Ovary (tissue), 7 donors: ENCODE measurements at regions not wholly inside any gene's neighbourhood (a gene's known extent, or its start where the extent isn't known, plus 50 kb on each side); places are given as distances from the start of the nearest gene placed in this dataset. TPM values are rescaled to one million over a fixed set of nuclear protein-coding genes. Genes with fewer than 3 reads are reported as not detected.

Source experiments
- DNase-seq, 5 donors: peaks; one replicate each; pipeline ENCODE4 v3.0.0-alpha.2; 2019 to 2020
- H3K27ac ChIP-seq, 2 donors: fragments of 200-600 bp; one replicate each; pipeline versions ENCODE4 v1.5.1 to v1.8.0; 2019 to 2022
- H3K27me3 ChIP-seq: fragments of 200-600 bp; one replicate; pipeline ENCODE4 v1.8.0; 2022
- H3K36me3 ChIP-seq: fragments of 200-600 bp; sonication (generic); one replicate; pipeline ENCODE4 v1.5.1; 2019
- H3K4me1 ChIP-seq: one replicate; pipeline ENCODE4 v1.8.1; 2013; ENCODE audit warnings: mild to moderate bottlenecking, moderate library complexity; ENCODE audit not compliant: insufficient read depth
- H3K4me3 ChIP-seq: fragments of 200-600 bp; sonication (generic); one replicate; pipeline ENCODE4 v1.5.1; 2017
- H3K9me3 ChIP-seq, 2 donors: fragments of 200-600 bp in 1 of 2; sonication (generic) in 1 of 2; one replicate each; pipeline versions ENCODE4 v1.5.1 to v1.8.1; 2013 to 2019; ENCODE audit warnings: mild to moderate bottlenecking in 1 of 2, moderate library complexity in 1 of 2
- CTCF ChIP-seq, 3 donors: fragments of 450-650 bp in 2 of 3; fragments of 200-600 bp in 1 of 3; IDR thresholded peaks; one replicate each; pipeline versions ENCODE4 v1.5.1 to v1.8.0; 2016 to 2022; ENCODE audit warnings: antibody characterized with exemption in 3 of 3, mild to moderate bottlenecking in 1 of 3
- EP300 ChIP-seq: sonication (generic); formaldehyde crosslinking; IDR thresholded peaks from one replicate; pipeline ENCODE4 v1.6.1; 2017; ENCODE audit warnings: antibody characterized with exemption
- POLR2A ChIP-seq: fragments of 450-650 bp; IDR thresholded peaks from one replicate; pipeline ENCODE4 v1.6.1; 2017; ENCODE audit warnings: antibody characterized with exemption, mild to moderate bottlenecking, moderate library complexity
- WGBS, 3 donors: extraction: QIAGEN DNeasy Blood & Tissue Kit in 1 of 3; methylation state at CpG; one replicate each; pipeline versions ENCODE4 v1.1.5 to v1.1.7; 2013 to 2017; 5-methylcytosine and 5-hydroxymethylcytosine counted together
- intact Hi-C, 4 donors: fragments of 100-400 bp; cut with DNase I; formaldehyde crosslinking; loops; one replicate each; pipeline versions ENCODE4 v1.11.0 to v1.15.1; 2022 to 2023
- small RNA-seq: library from RNA; depleted of rRNA; stranded (forward); fragments of <200 nt; gene quantifications from one replicate; pipeline ENCODE3, GENCODE V24; 2016
- donor health status: DM: no; HTN: no; CAD: no; lungs with moderate emphysema.
- donor health status: DM: no; HTN: no; CAD: no.
- donor health status: Bipolar disorder and iron deficiency.
- donor health status: DM: no; HTN: no; CAD: no.
- donor health status: DM: yes; HTN: yes; CAD: no.

- H3K4me3 ChIP-seq = no peak overlapping the region
- intact Hi-C loops = no loop called here
- no peak for DNase-seq
- WGBS, 3 donors = 8 to 11% (median 11%) methylated on average over 6 of the region's 6 CpGs
- no peak for TF ChIP-seq CTCF (IDR thresholded peaks at IDR 0.05)
- no peak for TF ChIP-seq EP300
- no peak for TF ChIP-seq POLR2A
- no peaks in the 10 kb centered on the region for H3K9me3 ChIP-seq
- H3K4me1 ChIP-seq = peaks cover 2% of the 10 kb centered on the region
- H3K27ac ChIP-seq = no peak overlapping the region
- no peaks in the 10 kb centered on the region for H3K36me3 ChIP-seq
- no peaks in the 10 kb centered on the region for H3K27me3 ChIP-seq
Measured at GRCh38 chr7:80277434-80278427, 143.1 kb downstream of the GNAI1 start.

Small RNAs in the stretch of these regions (small RNA-seq; reads per million reads assigned to genes)
- gene RN7SL35P (not detected), gene SNRPBP1 (not detected)
